Muscle layer of duodenum (tissue), 2 donors: ENCODE measurements at regions not wholly inside any gene's neighbourhood (a gene's known extent, or its start where the extent isn't known, plus 50 kb on each side); places are given as distances from the start of the nearest gene placed in this dataset.

Experiments
- H3K27ac ChIP-seq: one replicate; pipeline ENCODE4 v1.7.0; 2013; ENCODE audit warnings: mild to moderate bottlenecking, low read length
- H3K27me3 ChIP-seq: one replicate; pipeline ENCODE4 v1.7.0; 2013; ENCODE audit warnings: low read depth, mild to moderate bottlenecking, control low read depth, low read length
- H3K36me3 ChIP-seq, 2 donors: one replicate each; pipeline ENCODE4 v1.7.0; 2013; ENCODE audit warnings: low read length in 2 of 2, control low read depth in 1 of 2, mild to moderate bottlenecking in 1 of 2; ENCODE audit not compliant: insufficient read depth in 2 of 2, control insufficient read depth in 1 of 2
- H3K4me1 ChIP-seq, 2 donors: one replicate each; pipeline ENCODE4 v1.7.0; 2013; ENCODE audit warnings: low read length in 2 of 2, mild to moderate bottlenecking in 2 of 2, control low read depth in 1 of 2, moderate library complexity in 1 of 2; ENCODE audit not compliant: insufficient read depth in 2 of 2, control insufficient read depth in 1 of 2
- H3K4me3 ChIP-seq, 2 donors: one replicate each; pipeline ENCODE4 v1.7.0; 2013; ENCODE audit warnings: low read length in 2 of 2, low read depth in 1 of 2, mild to moderate bottlenecking in 1 of 2
- H3K9me3 ChIP-seq, 2 donors: one replicate each; pipeline ENCODE4 v1.7.0; 2013; ENCODE audit warnings: low read length in 2 of 2, control low read depth in 1 of 2, mild to moderate bottlenecking in 1 of 2; ENCODE audit not compliant: control insufficient read depth in 1 of 2
- donor health status: healthy.

DNA sequence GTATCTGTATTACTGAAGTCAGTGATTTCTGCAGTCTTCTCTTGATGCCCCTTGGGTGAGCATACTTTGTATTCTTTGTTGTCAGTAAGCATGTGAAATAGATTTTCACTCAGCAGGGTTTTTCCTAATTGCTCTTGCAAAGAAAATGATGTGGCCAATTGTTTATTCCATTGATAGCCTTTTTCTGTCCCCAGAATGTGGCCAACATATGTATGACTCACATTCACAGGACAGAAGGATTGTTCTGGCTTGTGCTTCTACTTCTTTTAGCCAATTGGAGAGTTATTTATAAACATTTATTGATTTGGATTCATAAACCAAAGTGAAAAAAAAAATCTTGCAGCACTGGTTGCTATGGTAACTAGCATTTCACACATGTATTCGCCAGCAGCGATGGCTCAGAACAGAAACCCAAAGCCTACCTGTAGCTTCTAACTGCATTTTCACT lies 54.4 kb upstream of the RBM24 start:
- Histone ChIP-seq H3K36me3 (no peaks in the 10 kb centered on the region), H3K4me3 (no peak overlapping the region), H3K4me1 (peaks cover 0 to 17% of the 10 kb centered on the region in 2 donors), H3K27me3 (no peaks in the 10 kb centered on the region), H3K27ac (no peak overlapping the region), H3K9me3 (no peaks in the 10 kb centered on the region)

DNA sequence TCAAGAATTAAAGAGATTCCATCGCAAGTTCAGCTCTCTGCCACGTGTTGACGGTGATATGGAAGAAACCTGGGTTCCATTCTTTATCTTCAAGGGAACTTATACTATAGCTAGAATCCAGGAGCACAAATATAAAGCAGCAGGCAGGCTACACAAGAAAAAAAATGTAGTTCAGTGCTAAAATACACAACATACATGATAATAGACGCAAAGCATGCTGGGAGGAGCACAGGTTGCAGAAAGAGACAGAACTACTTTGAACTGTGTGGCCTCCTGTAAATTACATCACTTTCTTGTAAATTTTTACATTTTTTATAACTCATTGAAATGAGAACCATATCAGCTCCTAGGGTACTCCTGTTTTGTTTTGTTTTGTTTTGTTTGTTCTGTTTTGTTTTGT lies 53.8 kb upstream of the RBM24 start:
- Histone ChIP-seq H3K36me3 (no peaks in the 10 kb centered on the region), H3K27ac (no peak overlapping the region), H3K4me3 (no peak overlapping the region), H3K27me3 (no peaks in the 10 kb centered on the region), H3K4me1 (peaks cover 0 to 17% of the 10 kb centered on the region in 2 donors), H3K9me3 (no peaks in the 10 kb centered on the region)
